ENCODE measurements at regions not wholly inside any gene's neighbourhood (a gene's known extent, or its start where the extent isn't known, plus 50 kb on each side); places are given as distances from the start of the nearest gene placed in this dataset.

- TF ChIP-seq POLR2AphosphoS5 (IDR thresholded peaks at IDR 0.05; ENCODE audit: insufficient read depth, low read depth, low read length) (no peak), POLR2A (IDR thresholded peaks at IDR 0.05; ENCODE audit: low read depth, low read length) (no peak), MAX (IDR thresholded peaks at IDR 0.05; ENCODE audit: insufficient read depth, insufficient read length) (no peak), FOS (IDR thresholded peaks at IDR 0.05; ENCODE audit: borderline replicate concordance, insufficient read depth, low read length) (no peak), JUN (IDR thresholded peaks at IDR 0.05; ENCODE audit: borderline replicate concordance, insufficient read depth, insufficient read length, low read depth) (no peak), GATA2 (IDR thresholded peaks at IDR 0.05; ENCODE audit: insufficient read depth, insufficient read length, low read depth, low read length) (no peak), MYC (IDR thresholded peaks at IDR 0.05; ENCODE audit: low read depth, low read length) (no peak), EZH2 (IDR thresholded peaks at IDR 0.05; ENCODE audit: borderline replicate concordance, low read depth, low read length, severe bottlenecking) (no peak), CTCF (IDR thresholded peaks at IDR 0.05; ENCODE audit: extremely low read depth in 1 of 2, insufficient read depth in 1 of 2, low read depth in 1 of 2, low read length in 2 of 2) (no peak)
- H4K20me1 ChIP-seq (replicated peaks; ENCODE audit: control insufficient read depth, extremely low read depth, insufficient read depth, low read length): no peaks in the 10 kb centered on the region
- FAIRE-seq (no peak), DNase-seq (ENCODE audit: low read depth, low spot score) (no peak)
- ChIA-PET POLR2A (no interaction called here), CTCF (interaction anchor here (1.2 kb wide), 1 partner anchor 10 kb away, joined by 3 read pairs; no protein-coding TSS in a partner anchor)
- dilution Hi-C loops (cut with MboI; ENCODE audit: extremely low pct_ligation_motif_present, low sequenced_read_pairs) (no loop called here), intact Hi-C loops (cut with micrococcal nuclease) (no loop called here)
- no peak overlapping the region for H3K27ac ChIP-seq (ENCODE audit: insufficient read depth, low read depth, low read length)
- H3K4me1 ChIP-seq (ENCODE audit: control insufficient read depth, extremely low read depth, insufficient read depth, low read length): no peaks in the 10 kb centered on the region
- no TSS peak for BruUV-seq (replicated peaks)
- no peaks in the 10 kb centered on the region for H3K9me3 ChIP-seq (replicated peaks; ENCODE audit: control insufficient read depth, insufficient read depth, low read length)
- H2AFZ ChIP-seq (ENCODE audit: low read depth, low read length): no peak overlapping the region
- H3K79me2 ChIP-seq (ENCODE audit: control insufficient read depth, insufficient read depth, low read length): no peaks in the 10 kb centered on the region
- no peaks in the 10 kb centered on the region for H3K36me3 ChIP-seq (ENCODE audit: control insufficient read depth in 2 of 2, extremely low read depth in 1 of 2, insufficient read depth in 2 of 2, low read length in 2 of 2)
- no peaks in the 10 kb centered on the region for H3K27me3 ChIP-seq (ENCODE audit: control insufficient read depth in 2 of 2, insufficient read depth in 2 of 2, low read length in 2 of 2)
- H3K9ac ChIP-seq (replicated peaks; ENCODE audit: extremely low read depth, insufficient read depth, low read length): no peak overlapping the region
- no peak overlapping the region for H3K4me3 ChIP-seq (replicated peaks in 1 of 3; ENCODE audit: insufficient read depth in 1 of 3, low read depth in 1 of 3, low read length in 3 of 3)
- no peaks in the 10 kb centered on the region for H3K9me1 ChIP-seq (replicated peaks; ENCODE audit: control insufficient read depth, extremely low read depth, insufficient read depth, low read length)
- H3K4me2 ChIP-seq (ENCODE audit: insufficient read depth, low read length): no peak overlapping the region
Observed at GRCh38 chr21:25396135-25396711, 211.1 kb downstream of the MRPL39 start.

Measured in endothelial cell of umbilical vein (primary cell).